GM12864 (cell line): ENCODE measurements at regions not wholly inside any gene's neighbourhood (a gene's known extent, or its start where the extent isn't known, plus 50 kb on each side); places are given as distances from the start of the nearest gene placed in this dataset.

ENCODE experiments used
- DNase-seq: peaks from one replicate; pipeline ENCODE4 v3.0.0-alpha.2; 2011; ENCODE audit warnings: low read depth
- H3K4me3 ChIP-seq: 2 replicates; pipeline ENCODE4 v1.5.1; 2011; ENCODE audit warnings: mild to moderate bottlenecking, low read depth, low read length, control low read depth
- CTCF ChIP-seq: IDR thresholded peaks from 2 replicates; pipeline ENCODE4 v1.5.1; 2011; ENCODE audit warnings: low read depth, mild to moderate bottlenecking, moderate library complexity, low read length, control low read depth, inconsistent platforms; ENCODE audit errors: missing control alignments

DNA sequence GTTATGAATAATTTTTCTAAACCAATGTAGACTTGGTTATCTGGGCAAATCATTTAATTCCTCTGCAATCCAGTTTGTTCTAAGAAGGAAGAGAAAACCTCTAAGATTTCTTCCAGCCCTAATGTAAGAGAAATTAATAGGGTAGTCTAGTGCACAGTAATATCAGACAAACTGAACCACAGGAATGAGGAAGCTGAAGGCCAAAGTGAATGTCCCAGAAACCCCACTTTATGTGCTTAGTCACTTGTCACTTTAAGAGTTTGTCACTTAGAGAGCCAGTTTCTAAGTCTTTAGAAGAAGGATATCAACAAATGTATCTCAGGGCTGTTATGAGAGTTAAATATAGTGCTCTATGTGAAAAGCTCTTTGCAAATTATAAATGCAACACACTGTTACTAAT is 750.6 kb downstream of the DIAPH3 start:
- peak; percentile 12 for DNase-seq
- no peak for TF ChIP-seq CTCF
- no peak overlapping the region for H3K4me3 ChIP-seq

- DNase-seq = no peak
- TF ChIP-seq CTCF = no peak
- no peak overlapping the region for H3K4me3 ChIP-seq
Measured at GRCh38 chr13:59414006-59414405, 749.7 kb downstream of the DIAPH3 start.

- no peak for DNase-seq
- H3K4me3 ChIP-seq = no peak overlapping the region
- TF ChIP-seq CTCF = no peak
Measured at GRCh38 chr13:59415498-59415897, 748.2 kb downstream of the DIAPH3 start.

- H3K4me3 ChIP-seq = no peak overlapping the region
- no peak for DNase-seq
- TF ChIP-seq CTCF = no peak
Measured at GRCh38 chr13:59416561-59416960, 747.2 kb downstream of the DIAPH3 start.

DNA sequence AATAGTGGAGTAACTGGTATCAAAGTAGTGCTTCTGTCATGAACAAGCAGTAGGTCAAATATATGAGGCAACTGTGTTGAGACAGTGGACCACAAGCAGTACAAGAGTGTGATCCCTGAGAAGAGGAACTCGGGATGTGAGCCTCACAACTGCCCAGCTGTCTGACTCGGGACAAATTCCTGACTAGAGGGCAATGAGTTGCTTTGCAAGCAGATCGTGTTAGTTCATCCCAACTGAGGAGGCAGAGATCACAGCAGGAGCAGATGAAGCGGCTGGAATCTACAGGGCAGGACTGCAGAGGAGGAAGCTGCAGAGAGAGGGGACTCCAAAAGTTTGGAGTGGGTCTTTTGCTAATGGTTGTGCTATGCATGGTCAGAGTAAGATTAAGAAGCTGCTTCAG is 741.1 kb downstream of the DIAPH3 start:
- DNase-seq = no peak

DNA sequence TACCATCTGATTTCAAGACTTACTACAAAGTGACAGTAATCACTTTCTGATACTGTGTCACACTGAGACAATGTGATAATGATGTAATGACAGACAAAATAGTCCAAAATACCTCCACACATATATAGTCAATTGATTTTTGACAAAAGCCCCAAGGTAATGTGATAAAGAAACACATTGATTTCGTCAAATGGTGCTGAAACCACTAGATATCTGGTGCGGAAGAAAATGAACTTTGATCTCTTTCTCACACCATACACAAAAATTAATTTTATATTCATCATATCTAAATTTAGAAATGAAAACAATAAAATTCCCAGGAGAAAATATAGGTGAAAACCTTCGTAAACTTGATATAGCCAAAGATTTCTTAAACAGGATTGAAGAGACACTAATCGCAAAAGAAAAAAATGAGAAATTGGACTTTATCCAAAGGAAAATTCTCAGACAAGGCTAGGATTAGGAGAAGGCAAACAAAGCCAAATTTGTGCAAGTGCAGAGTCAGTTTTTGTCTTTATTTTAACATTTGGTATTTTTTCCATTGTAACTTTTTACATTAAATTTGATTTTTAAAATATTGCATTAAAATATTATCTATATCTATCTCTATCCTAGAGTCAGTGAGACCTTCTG is 739.9 kb downstream of the DIAPH3 start:
- no peak for DNase-seq
- no peak overlapping the region for H3K4me3 ChIP-seq
- no peak for TF ChIP-seq CTCF

More for the DNA sequence above, 741.1 kb downstream of the DIAPH3 start:
- no peak overlapping the region for H3K4me3 ChIP-seq
- no peak for TF ChIP-seq CTCF

DNA sequence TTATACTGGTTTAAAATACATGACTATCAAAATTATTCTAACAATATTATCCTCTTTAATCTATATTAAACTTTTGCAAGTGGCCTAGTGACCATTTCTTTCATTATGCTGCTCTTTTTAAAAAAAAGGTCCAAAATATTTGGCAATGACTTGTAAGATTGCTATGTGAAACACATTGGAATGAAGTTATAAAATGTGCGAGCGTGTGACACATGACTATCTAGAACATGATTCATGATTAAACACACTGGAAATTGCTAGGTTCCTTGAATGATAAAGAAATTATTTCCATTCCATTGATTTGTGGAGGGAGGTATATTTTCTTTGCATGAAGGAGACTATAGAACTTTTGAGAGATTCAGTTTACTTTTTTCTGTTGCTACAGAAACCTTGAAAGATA is 739.1 kb downstream of the DIAPH3 start:
- DNase-seq = no peak
- TF ChIP-seq CTCF = no peak
- H3K4me3 ChIP-seq = no peak overlapping the region
